Kidney (tissue), 13 donors: ENCODE measurements at regions not wholly inside any gene's neighbourhood (a gene's known extent, or its start where the extent isn't known, plus 50 kb on each side); places are given as distances from the start of the nearest gene placed in this dataset.

Experiments used
- DNase-seq, 5 donors: peaks; one replicate each; pipeline ENCODE4 v3.0.0-alpha.2; 2013 to 2020
- FAIRE-seq: peaks from 2 replicates; lab custom pipeline; 2012; peaks lifted over from hg19 to GRCh38; lab: Jason Lieb, UNC
- H3K27ac ChIP-seq, 2 donors: one replicate each; pipeline ENCODE4 v1.7.0; 2013; ENCODE audit warnings: low read depth in 2 of 2, low read length in 2 of 2, inconsistent platforms in 1 of 2
- H3K27me3 ChIP-seq: one replicate; pipeline ENCODE4 v1.7.1; 2013; ENCODE audit warnings: low read length, inconsistent platforms; ENCODE audit not compliant: control insufficient read depth, insufficient read depth
- H3K36me3 ChIP-seq, 3 donors: one replicate each; pipeline versions ENCODE4 v1.7.0 to v1.7.1; 2013; ENCODE audit warnings: low read length in 3 of 3, control low read depth in 1 of 3, inconsistent platforms in 1 of 3; ENCODE audit not compliant: insufficient read depth in 3 of 3, control insufficient read depth in 2 of 3
- H3K4me1 ChIP-seq, 3 donors: one replicate each; pipeline versions ENCODE4 v1.7.0 to v1.7.1; 2013; ENCODE audit warnings: low read length in 3 of 3, inconsistent platforms in 1 of 3, low read depth in 1 of 3; ENCODE audit not compliant: control insufficient read depth in 2 of 3, insufficient read depth in 2 of 3
- H3K4me3 ChIP-seq, 3 donors: one replicate each; pipeline versions ENCODE4 v1.7.0 to v1.8.1; 2013; ENCODE audit warnings: low read length in 3 of 3, control low read depth in 1 of 3, inconsistent platforms in 1 of 3
- H3K9ac ChIP-seq, 3 donors: one replicate each; pipeline versions ENCODE4 v1.7.0 to v1.7.1; 2013; ENCODE audit warnings: low read length in 3 of 3, control low read depth in 1 of 3, inconsistent platforms in 1 of 3
- H3K9me3 ChIP-seq, 3 donors: one replicate each; pipeline versions ENCODE4 v1.7.0 to v1.7.1; 2013; ENCODE audit warnings: low read length in 3 of 3, control low read depth in 1 of 3, inconsistent platforms in 1 of 3; ENCODE audit not compliant: control insufficient read depth in 2 of 3, insufficient read depth in 1 of 3
- intact Hi-C: fragments of 100-400 bp; cut with DNase I; formaldehyde crosslinking; loops from one replicate; pipeline ENCODE4 v1.11.1; 2022
- TF ChIP-seq, protein P1 (sequence below): IDR thresholded peaks from 3 replicates; pipeline ENCODE4 v1.5.1; 2012; ENCODE audit warnings: mild to moderate bottlenecking, moderate library complexity, borderline replicate concordance; ENCODE audit not compliant: insufficient read depth; ENCODE audit errors: extremely low read depth
- donor health status: control.
- donor health status: control.
- donor health status: control.
- donor health status: control.
- donor health status: control.
- donor health status: DM: yes; HTN: yes; CAD: no.
- donor health status: Normal renal cell carcinoma (clear cell type).

DNA sequence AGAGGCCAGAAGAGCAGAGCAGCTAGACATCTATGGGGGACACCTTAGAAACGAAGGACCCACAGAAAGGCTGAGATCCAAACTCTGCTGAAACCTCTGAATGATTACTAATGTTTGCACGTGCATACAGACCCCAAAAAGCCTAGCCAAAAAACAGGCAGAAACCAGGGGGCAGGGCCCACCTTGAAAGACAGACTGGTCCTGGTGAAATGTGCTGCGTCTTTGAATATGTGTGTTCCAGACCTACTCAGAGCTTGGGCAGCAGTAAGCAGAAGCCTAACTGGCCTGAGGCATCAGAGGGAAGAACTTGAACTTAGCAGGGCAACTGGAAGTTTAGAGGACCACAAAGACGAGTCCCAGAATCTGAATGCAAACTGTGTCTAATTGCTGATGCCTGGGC is 251.8 kb downstream of the TEX36 start:
- Histone ChIP-seq H3K9ac (no peak overlapping the region), H3K4me3 (no peak overlapping the region), H3K4me1 (no peaks in the 10 kb centered on the region), H3K27ac (no peak overlapping the region), H3K9me3 (peaks cover 0 to 11% (median 0%) of the 10 kb centered on the region in 3 donors), H3K36me3 (no peaks in the 10 kb centered on the region), H3K27me3 (no peaks in the 10 kb centered on the region)
- no peak for DNase-seq
- TF ChIP-seq, protein P1, sequence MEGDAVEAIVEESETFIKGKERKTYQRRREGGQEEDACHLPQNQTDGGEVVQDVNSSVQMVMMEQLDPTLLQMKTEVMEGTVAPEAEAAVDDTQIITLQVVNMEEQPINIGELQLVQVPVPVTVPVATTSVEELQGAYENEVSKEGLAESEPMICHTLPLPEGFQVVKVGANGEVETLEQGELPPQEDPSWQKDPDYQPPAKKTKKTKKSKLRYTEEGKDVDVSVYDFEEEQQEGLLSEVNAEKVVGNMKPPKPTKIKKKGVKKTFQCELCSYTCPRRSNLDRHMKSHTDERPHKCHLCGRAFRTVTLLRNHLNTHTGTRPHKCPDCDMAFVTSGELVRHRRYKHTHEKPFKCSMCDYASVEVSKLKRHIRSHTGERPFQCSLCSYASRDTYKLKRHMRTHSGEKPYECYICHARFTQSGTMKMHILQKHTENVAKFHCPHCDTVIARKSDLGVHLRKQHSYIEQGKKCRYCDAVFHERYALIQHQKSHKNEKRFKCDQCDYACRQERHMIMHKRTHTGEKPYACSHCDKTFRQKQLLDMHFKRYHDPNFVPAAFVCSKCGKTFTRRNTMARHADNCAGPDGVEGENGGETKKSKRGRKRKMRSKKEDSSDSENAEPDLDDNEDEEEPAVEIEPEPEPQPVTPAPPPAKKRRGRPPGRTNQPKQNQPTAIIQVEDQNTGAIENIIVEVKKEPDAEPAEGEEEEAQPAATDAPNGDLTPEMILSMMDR: no peak
- FAIRE-seq: no peak
- intact Hi-C loops: no loop called here

DNA sequence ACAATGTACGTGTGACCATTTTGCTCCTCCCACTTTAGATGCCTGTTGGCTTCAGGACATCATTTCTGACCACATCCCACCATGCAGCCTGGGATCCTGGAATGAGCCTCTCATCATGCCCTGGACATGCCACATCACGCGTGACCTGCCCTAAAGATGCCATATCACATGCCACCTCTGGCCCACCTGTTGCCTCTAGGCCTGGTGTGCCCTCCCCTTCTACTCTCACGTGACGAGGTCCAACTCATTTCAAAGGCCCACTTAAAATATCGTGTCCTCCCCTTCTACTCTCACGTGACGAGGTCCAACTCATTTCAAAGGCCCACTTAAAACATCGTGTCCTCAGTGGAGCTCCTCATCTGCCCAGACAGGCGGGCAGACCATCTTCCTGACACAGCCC is 254.9 kb downstream of the TEX36 start:
- FAIRE-seq: no peak
- H3K36me3 ChIP-seq: no peaks in the 10 kb centered on the region
- H3K9ac ChIP-seq: no peak overlapping the region
- TF ChIP-seq, protein P1: no peak
- no peak for DNase-seq
- H3K27me3 ChIP-seq: no peaks in the 10 kb centered on the region
- peaks cover 0 to 6% (median 0%) of the 10 kb centered on the region in 3 donors for H3K9me3 ChIP-seq
- H3K4me1 ChIP-seq: no peaks in the 10 kb centered on the region
- H3K27ac ChIP-seq: no peak overlapping the region
- intact Hi-C loops: no loop called here
- no peak overlapping the region for H3K4me3 ChIP-seq

DNA sequence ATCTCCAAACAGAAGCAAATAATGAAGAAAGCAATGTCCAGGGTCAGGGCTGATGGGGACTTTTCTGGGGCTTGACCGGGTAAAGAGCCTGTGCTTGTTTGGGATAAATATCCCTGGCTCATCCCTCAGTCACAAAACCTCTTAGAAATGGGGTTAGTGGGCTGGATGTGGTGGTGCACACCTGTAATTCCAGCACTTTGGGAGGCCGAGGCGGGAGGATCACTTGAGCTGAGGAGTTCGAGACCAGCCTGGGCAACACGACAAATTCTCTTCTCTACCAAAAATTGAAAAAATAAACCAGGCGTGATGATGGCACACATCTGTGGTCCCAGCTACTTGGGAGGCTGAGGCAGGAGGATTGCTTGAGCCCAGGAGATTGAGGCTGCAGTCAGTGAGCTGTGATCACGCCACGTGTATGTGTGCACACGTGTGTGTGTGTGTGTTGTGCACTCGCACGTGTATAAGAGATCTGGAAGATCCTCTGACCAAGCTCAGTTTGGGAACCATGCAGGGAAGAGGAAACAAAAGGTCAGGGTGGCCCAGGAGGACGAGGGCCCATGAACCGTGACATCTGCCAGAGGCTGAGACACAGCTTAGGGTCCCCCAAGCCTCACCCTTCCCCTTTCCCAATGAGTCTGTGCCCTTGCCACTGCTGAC is 258.6 kb downstream of the TEX36 start:
- intact Hi-C loops: no loop called here
- no peak for FAIRE-seq
- H3K4me3 ChIP-seq: no peak overlapping the region
- no peak overlapping the region for H3K27ac ChIP-seq
- no peak overlapping the region for H3K9ac ChIP-seq
- H3K4me1 ChIP-seq: no peaks in the 10 kb centered on the region
- TF ChIP-seq, protein P1: no peak
- no peaks in the 10 kb centered on the region for H3K36me3 ChIP-seq
- no peak for DNase-seq
- H3K27me3 ChIP-seq: no peaks in the 10 kb centered on the region
- H3K9me3 ChIP-seq: peaks cover 0 to 6% (median 0%) of the 10 kb centered on the region in 3 donors

DNA sequence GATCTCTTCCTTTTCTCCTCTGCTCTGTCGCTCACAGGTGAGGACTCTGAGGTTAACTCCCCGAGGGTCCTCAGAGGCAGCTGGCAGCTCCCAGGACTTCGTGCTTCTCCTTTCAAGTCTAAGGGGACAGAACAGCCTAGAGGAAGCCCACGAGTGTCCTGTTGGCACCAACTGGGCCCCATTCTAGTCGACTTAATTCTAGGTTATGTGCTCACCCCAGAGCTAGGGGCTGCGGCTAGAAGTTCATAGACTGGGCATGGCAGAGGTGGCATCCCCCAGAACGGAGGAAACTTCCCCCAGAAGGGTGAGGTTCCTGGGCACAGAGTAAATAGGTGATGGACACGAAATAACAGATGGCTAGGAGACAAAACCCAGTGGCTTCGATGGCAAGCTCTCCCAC is 259.4 kb downstream of the TEX36 start:
- no peak for DNase-seq
- no peak overlapping the region for H3K27ac ChIP-seq
- H3K4me3 ChIP-seq: no peak overlapping the region
- intact Hi-C loops: no loop called here
- H3K36me3 ChIP-seq: no peaks in the 10 kb centered on the region
- peaks cover 0 to 9% (median 0%) of the 10 kb centered on the region in 3 donors for H3K9me3 ChIP-seq
- TF ChIP-seq, protein P1: no peak
- H3K27me3 ChIP-seq: no peaks in the 10 kb centered on the region
- H3K9ac ChIP-seq: no peak overlapping the region
- no peaks in the 10 kb centered on the region for H3K4me1 ChIP-seq
- FAIRE-seq: no peak
